K562 (cell line): ENCODE measurements at regions not wholly inside any gene's neighbourhood (a gene's known extent, or its start where the extent isn't known, plus 50 kb on each side); places are given as distances from the start of the nearest gene placed in this dataset.

Experiments
- ATAC-seq: fragments of 200-7000 bp; cut with Tn5 transposase; 3 replicates; pipeline ENCODE4 v1.9.1; 2020; ENCODE audit warnings: moderate library complexity
- BruUV-seq: library from RNA; stranded (reverse); fragments of 400-500 nt; replicated peaks from 2 replicates; lab custom pipeline; 2021; lab: Mats Ljungman, UMichigan
- CTCF ChIA-PET: fragments of 300-600 bp; formaldehyde crosslinking; extraction: SDS; loops from one replicate; lab custom pipeline; 2021; ENCODE audit warnings: low intra/inter-chr PET ratio; lab: Yijun Ruan, JAX
- POLR2A ChIA-PET: fragments of 300-600, 350-650 bp; sonication (Branson Sonifier 250); formaldehyde crosslinking; extraction: SDS; loops from one replicate; lab custom pipeline; 2021; ENCODE audit warnings: antibody characterized with exemption, inconsistent platforms; lab: Yijun Ruan, JAX
- DNase-seq, 4 experiments: peaks; one replicate each; pipeline versions ENCODE4 v3.0.0 to v3.0.0-alpha.2; 2011 to 2018; ENCODE audit warnings: low spot score in 3 of 4, mixed read lengths in 3 of 4; ENCODE audit errors: extremely low read depth in 1 of 4
- FAIRE-seq: peaks from 2 replicates; lab custom pipeline; 2011; peaks lifted over from hg19 to GRCh38; lab: Jason Lieb, UNC
- H2AFZ ChIP-seq: 2 replicates; pipeline ENCODE4 v1.6.0; 2011; ENCODE audit warnings: low read depth, low read length, control low read depth, inconsistent platforms
- H3K27ac ChIP-seq: fragments of 200-600 bp; 3 replicates; pipeline ENCODE4 v1.8.0; 2011; ENCODE audit warnings: low read depth, mild to moderate bottlenecking, control low read depth, inconsistent platforms, low read length, moderate library complexity, mixed read lengths; ENCODE audit errors: extremely low read depth
- H3K27me3 ChIP-seq, 2 experiments: fragments of 300-600 bp in 1 of 2; 2 replicates in 1 of 2; 3 replicates in 1 of 2; pipeline versions ENCODE4 v1.6.0 to v1.8.0; 2011; ENCODE audit warnings: inconsistent platforms in 2 of 2, low read length in 2 of 2, mild to moderate bottlenecking in 1 of 2, mixed read lengths in 1 of 2, moderate library complexity in 1 of 2; ENCODE audit not compliant: control insufficient read depth in 2 of 2, insufficient read depth in 2 of 2
- H3K36me3 ChIP-seq: fragments of 300-600 bp; 3 replicates; pipeline ENCODE4 v1.8.0; 2011; ENCODE audit warnings: mild to moderate bottlenecking, low read length, inconsistent platforms; ENCODE audit not compliant: control insufficient read depth, insufficient read depth
- H3K4me1 ChIP-seq, 2 experiments: fragments of 200-600 bp in 1 of 2; replicated peaks in 1 of 2; 2 replicates in 1 of 2; 3 replicates in 1 of 2; pipeline versions ENCODE4 v1.5.1 to v1.8.0; 2011; ENCODE audit warnings: inconsistent platforms in 2 of 2, low read length in 2 of 2, mild to moderate bottlenecking in 1 of 2, mixed read lengths in 1 of 2, moderate library complexity in 1 of 2; ENCODE audit not compliant: control insufficient read depth in 2 of 2, insufficient read depth in 2 of 2
- H3K4me2 ChIP-seq: 2 replicates; pipeline ENCODE4 v1.6.1; 2011; ENCODE audit warnings: low read length, control low read depth, inconsistent platforms, mixed read lengths; ENCODE audit not compliant: insufficient read depth
- H3K4me3 ChIP-seq: fragments of 200-600 bp; sonication (generic), shearing (Covaris generic); 2 replicates; pipeline ENCODE4 v1.5.1; 2016; ENCODE audit warnings: control low read depth, inconsistent platforms
- H3K79me2 ChIP-seq: fragments of 200-600 bp; 3 replicates; pipeline ENCODE4 v1.8.0; 2011; ENCODE audit warnings: low read length, inconsistent platforms; ENCODE audit not compliant: control insufficient read depth, insufficient read depth
- H3K9ac ChIP-seq, 2 experiments: 2 replicates each; pipeline versions ENCODE4 v1.6.0 to v1.6.1; 2011; ENCODE audit warnings: low read depth in 2 of 2, low read length in 2 of 2, control low read depth in 1 of 2, inconsistent platforms in 1 of 2, mild to moderate bottlenecking in 1 of 2, mixed read lengths in 1 of 2; ENCODE audit not compliant: insufficient read depth in 1 of 2
- H3K9me1 ChIP-seq: one replicate; pipeline ENCODE4 v1.6.0; 2011; ENCODE audit warnings: inconsistent platforms, mild to moderate bottlenecking, low read length, moderate library complexity; ENCODE audit not compliant: control insufficient read depth, insufficient read depth
- H3K9me3 ChIP-seq: replicated peaks from 2 replicates; pipeline ENCODE4 v1.5.1; 2011; ENCODE audit warnings: low read depth, low read length, inconsistent platforms; ENCODE audit not compliant: control insufficient read depth, insufficient read depth
- H4K20me1 ChIP-seq: replicated peaks from 2 replicates; pipeline ENCODE4 v1.6.1; 2011; ENCODE audit warnings: low read length, inconsistent platforms, mixed read lengths; ENCODE audit not compliant: control insufficient read depth, insufficient read depth
- BRF1 ChIP-seq: IDR thresholded peaks from 3 replicates; pipeline ENCODE4 v1.6.1; 2011; ENCODE audit warnings: borderline replicate concordance, mild to moderate bottlenecking; ENCODE audit not compliant: insufficient read length; ENCODE audit errors: extremely low read depth
- FUS ChIP-seq: fragments of 200-400 bp; formaldehyde crosslinking; optimal IDR thresholded peaks from 2 replicates; pipeline ENCODE3; 2017; ENCODE audit warnings: low read depth, low read length
- HNRNPH1 ChIP-seq: fragments of 200-400 bp; formaldehyde crosslinking; optimal IDR thresholded peaks from 2 replicates; pipeline ENCODE3; 2017; ENCODE audit warnings: low read depth, mild to moderate bottlenecking, low read length, moderate library complexity
- HOXB6 ChIP-seq: fragments of 250-450 bp; sonication (Bioruptor Pico); IDR thresholded peaks from 2 replicates; pipeline ENCODE4 v1.5.1; 2022; ENCODE audit warnings: mild to moderate bottlenecking, borderline replicate concordance
- MIER1 ChIP-seq: fragments of 450-650 bp; IDR thresholded peaks from 2 replicates; pipeline ENCODE4 v1.6.1; 2016; ENCODE audit warnings: antibody characterized with exemption, mild to moderate bottlenecking, low read depth
- NFE2 ChIP-seq: IDR thresholded peaks from 2 replicates; pipeline ENCODE4 v1.6.1; 2014; ENCODE audit warnings: antibody characterized with exemption, low read depth
- NFE2L1 ChIP-seq: fragments of 450-650 bp; IDR thresholded peaks from 2 replicates; pipeline ENCODE4 v1.6.1; 2016; ENCODE audit warnings: missing genetic modification characterization, low read depth, mild to moderate bottlenecking, missing compliant biosample characterization, moderate library complexity, borderline replicate concordance
- PTBP1 ChIP-seq: fragments of 200-400 bp; formaldehyde crosslinking; IDR thresholded peaks from 2 replicates; pipeline ENCODE4 v1.6.1; 2017; ENCODE audit warnings: low read depth, low read length
- PTRF ChIP-seq: fragments of 450-650 bp; IDR thresholded peaks from 2 replicates; pipeline ENCODE4 v1.6.1; 2016; ENCODE audit warnings: mild to moderate bottlenecking, missing genetic modification characterization, missing compliant biosample characterization
- SIRT6 ChIP-seq: IDR thresholded peaks from one replicate; pipeline ENCODE4 v1.6.1; 2012; ENCODE audit warnings: low read depth, mild to moderate bottlenecking, control low read depth, inconsistent platforms, low read length, moderate library complexity
- TCF7 ChIP-seq: sonication (generic); IDR thresholded peaks from 2 replicates; pipeline ENCODE4 v1.6.1; 2016; ENCODE audit warnings: antibody characterized with exemption, borderline replicate concordance
- ZBTB11 ChIP-seq, 3 experiments: fragments of 200-800 bp in 1 of 3; fragments of 250-450 bp in 1 of 3; fragments of 450-650 bp in 1 of 3; sonication (Bioruptor Pico) in 1 of 3; sonication (Bioruptor generic) in 1 of 3; formaldehyde crosslinking in 1 of 3; IDR thresholded peaks; 2 replicates each; pipeline versions ENCODE4 v1.6.1 to v1.8.0; 2016 to 2022; ENCODE audit warnings: mild to moderate bottlenecking in 2 of 3, missing genetic modification characterization in 2 of 3, missing compliant biosample characterization in 1 of 3, moderate library complexity in 1 of 3
- ZNF217 ChIP-seq: sonication (generic); formaldehyde crosslinking; IDR thresholded peaks from 2 replicates; pipeline ENCODE4 v1.8.0; 2022; ENCODE audit warnings: mild to moderate bottlenecking, missing genetic modification reagents
- WGBS: fragments of 100-300 bp; shearing (Covaris generic); methylation state at CpG from one replicate; pipeline ENCODE4 v1.1.6; 2016; ENCODE audit warnings: low coverage, mixed read lengths; ENCODE audit not compliant: insufficient coverage; ENCODE audit errors: missing lambda C conversion rate; 5-methylcytosine and 5-hydroxymethylcytosine counted together
- in situ Hi-C: fragments of 300-500 bp; cut with MboI; formaldehyde crosslinking; loops from 4 replicates; pipeline ENCODE4 v1.15.0; 2018; ENCODE audit warnings: inconsistent platforms, mixed read lengths
- intact Hi-C: fragments of 100-400 bp; cut with micrococcal nuclease; formaldehyde crosslinking; loops from 2 replicates; pipeline ENCODE4 v1.14.2; 2022
- TF ChIP-seq, protein P1 (sequence below), 2 experiments: fragments of 150-350 bp in 1 of 2; IDR thresholded peaks; 2 replicates each; pipeline ENCODE4 v1.6.1; 2012 to 2016; ENCODE audit warnings: low read depth in 2 of 2, low read length in 2 of 2, mild to moderate bottlenecking in 1 of 2, moderate library complexity in 1 of 2

DNA sequence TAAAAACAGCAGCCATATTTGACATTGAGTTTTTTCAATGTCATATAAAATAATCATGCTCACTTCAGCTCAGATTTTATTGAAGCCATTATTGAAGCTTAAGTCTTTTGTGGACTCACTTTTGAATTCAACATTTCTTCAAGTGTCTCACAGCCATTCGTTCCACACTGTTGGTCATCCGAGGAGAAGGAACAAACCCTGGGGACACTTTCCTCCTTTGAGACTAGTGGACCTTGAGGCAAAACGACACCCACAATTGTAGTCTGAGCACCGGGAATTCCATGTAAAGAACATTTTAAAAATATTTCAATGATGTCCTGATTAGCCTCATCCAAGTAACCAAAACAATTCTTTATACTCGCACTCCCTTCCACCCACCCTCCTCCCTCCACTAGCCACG is 174.7 kb downstream of the CD47 start (continued):
- TF ChIP-seq MIER1 (no peak), HOXB6 (CRISPR knock-in tag) (no peak), PTRF (tag) (no peak), NFE2 (no peak), SIRT6 (no peak), ZBTB11 (CRISPR knock-in tag; IDR thresholded peaks at IDR 0.05) (no peak)

- Histone ChIP-seq H3K27me3 (peaks cover 0 to 4% of the 10 kb centered on the region in 2 experiments; a peak in 2 of 5 replicates), H3K9ac (no peak overlapping the region), H2AFZ (no peak overlapping the region), H4K20me1 (no peaks in the 10 kb centered on the region), H3K27ac (no peak overlapping the region), H3K4me1 (no peaks in the 10 kb centered on the region), H3K79me2 (no peaks in the 10 kb centered on the region), H3K36me3 (no peaks in the 10 kb centered on the region), H3K9me1 (no peaks in the 10 kb centered on the region), H3K4me2 (no peak overlapping the region), H3K4me3 (no peak overlapping the region), H3K9me3 (no peaks in the 10 kb centered on the region)
- FAIRE-seq (no peak), ATAC-seq (no peak), DNase-seq (no peak)
- CTCF ChIA-PET = no interaction called here
- intact Hi-C loops = no loop called here
- POLR2A ChIA-PET = no interaction called here
- in situ Hi-C loops = no loop called here
- no TSS peak for BruUV-seq
- 15% methylated on average over 1 of the region's 1 CpG for WGBS
- TF ChIP-seq BRF1 (no peak), PTBP1 (no peak), TCF7 (no peak), HNRNPH1 (no peak), FUS (no peak), NFE2L1 (no peak), ZNF217 (CRISPR knock-in tag) (no peak)
- TF ChIP-seq, protein P1, sequence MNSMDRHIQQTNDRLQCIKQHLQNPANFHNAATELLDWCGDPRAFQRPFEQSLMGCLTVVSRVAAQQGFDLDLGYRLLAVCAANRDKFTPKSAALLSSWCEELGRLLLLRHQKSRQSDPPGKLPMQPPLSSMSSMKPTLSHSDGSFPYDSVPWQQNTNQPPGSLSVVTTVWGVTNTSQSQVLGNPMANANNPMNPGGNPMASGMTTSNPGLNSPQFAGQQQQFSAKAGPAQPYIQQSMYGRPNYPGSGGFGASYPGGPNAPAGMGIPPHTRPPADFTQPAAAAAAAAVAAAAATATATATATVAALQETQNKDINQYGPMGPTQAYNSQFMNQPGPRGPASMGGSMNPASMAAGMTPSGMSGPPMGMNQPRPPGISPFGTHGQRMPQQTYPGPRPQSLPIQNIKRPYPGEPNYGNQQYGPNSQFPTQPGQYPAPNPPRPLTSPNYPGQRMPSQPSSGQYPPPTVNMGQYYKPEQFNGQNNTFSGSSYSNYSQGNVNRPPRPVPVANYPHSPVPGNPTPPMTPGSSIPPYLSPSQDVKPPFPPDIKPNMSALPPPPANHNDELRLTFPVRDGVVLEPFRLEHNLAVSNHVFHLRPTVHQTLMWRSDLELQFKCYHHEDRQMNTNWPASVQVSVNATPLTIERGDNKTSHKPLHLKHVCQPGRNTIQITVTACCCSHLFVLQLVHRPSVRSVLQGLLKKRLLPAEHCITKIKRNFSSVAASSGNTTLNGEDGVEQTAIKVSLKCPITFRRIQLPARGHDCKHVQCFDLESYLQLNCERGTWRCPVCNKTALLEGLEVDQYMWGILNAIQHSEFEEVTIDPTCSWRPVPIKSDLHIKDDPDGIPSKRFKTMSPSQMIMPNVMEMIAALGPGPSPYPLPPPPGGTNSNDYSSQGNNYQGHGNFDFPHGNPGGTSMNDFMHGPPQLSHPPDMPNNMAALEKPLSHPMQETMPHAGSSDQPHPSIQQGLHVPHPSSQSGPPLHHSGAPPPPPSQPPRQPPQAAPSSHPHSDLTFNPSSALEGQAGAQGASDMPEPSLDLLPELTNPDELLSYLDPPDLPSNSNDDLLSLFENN (IDR thresholded peaks at IDR 0.05; ENCODE audit: low read depth in 2 of 2, low read length in 2 of 2) = no peak
These were observed 175.1 kb downstream of the CD47 start for GRCh38 chr3:107915706-107916105.
